Globus pallidus (tissue), 1 donor: ENCODE measurements at regions not wholly inside any gene's neighbourhood (a gene's known extent, or its start where the extent isn't known, plus 50 kb on each side); places are given as distances from the start of the nearest gene placed in this dataset.

Source experiments
- DNase-seq: peaks from one replicate; pipeline ENCODE4 v3.0.0-alpha.2; 2015; ENCODE audit warnings: low spot score

GRCh38 chr3:76063811-76064210 lies 278.5 kb upstream of the ZNF717 start:
- DNase-seq = no peak

GRCh38 chr3:76065964-76066363 lies 280.6 kb upstream of the ZNF717 start:
- DNase-seq = no peak

- no peak for DNase-seq
Observed at GRCh38 chr3:76078101-76078500, 292.8 kb upstream of the ZNF717 start.

- no peak for DNase-seq
Observed at GRCh38 chr3:76083992-76084391, 298.6 kb upstream of the ZNF717 start.

GRCh38 chr3:76096036-76096435 lies 310.7 kb upstream of the ZNF717 start:
- DNase-seq = no peak

- DNase-seq = no peak
Observed at GRCh38 chr3:76096836-76097588, 311.7 kb upstream of the ZNF717 start.

GRCh38 chr3:76097589-76097969 lies 312.2 kb upstream of the ZNF717 start:
- no peak for DNase-seq

GRCh38 chr3:76099956-76100355 lies 314.6 kb upstream of the ZNF717 start:
- DNase-seq = no peak

- peak; percentile 2 for DNase-seq
Observed at GRCh38 chr3:76107935-76108570, 322.7 kb upstream of the ZNF717 start.

GRCh38 chr3:76111808-76112207 lies 326.5 kb upstream of the ZNF717 start:
- no peak for DNase-seq

- no peak for DNase-seq
Observed at GRCh38 chr3:76122007-76122406, 336.7 kb upstream of the ZNF717 start.

GRCh38 chr3:76129441-76129840 lies 344.1 kb upstream of the ZNF717 start:
- DNase-seq = no peak

GRCh38 chr3:76131396-76132153 lies 346.2 kb upstream of the ZNF717 start:
- no peak for DNase-seq

- no peak for DNase-seq
Observed at GRCh38 chr3:76132154-76132470, 346.8 kb upstream of the ZNF717 start.

- DNase-seq = no peak
Observed at GRCh38 chr3:76134166-76134565, 348.8 kb upstream of the ZNF717 start.

GRCh38 chr3:76138921-76139320 lies 353.6 kb upstream of the ZNF717 start:
- no peak for DNase-seq

GRCh38 chr3:76147846-76148245 lies 362.5 kb upstream of the ZNF717 start:
- no peak for DNase-seq

GRCh38 chr3:76152028-76152427 lies 366.7 kb upstream of the ZNF717 start:
- no peak for DNase-seq

GRCh38 chr3:76161856-76162255 lies 376.5 kb upstream of the ZNF717 start:
- no peak for DNase-seq

GRCh38 chr3:76171647-76172046 lies 386.3 kb upstream of the ZNF717 start:
- DNase-seq = no peak

GRCh38 chr3:76177610-76178009 lies 392.3 kb upstream of the ZNF717 start:
- no peak for DNase-seq

GRCh38 chr3:76178412-76178811 lies 393.1 kb upstream of the ZNF717 start:
- DNase-seq = no peak

GRCh38 chr3:76181213-76181612 lies 395.9 kb upstream of the ZNF717 start:
- DNase-seq = no peak
